C4-2B (cell line): ENCODE measurements at regions not wholly inside any gene's neighbourhood (a gene's known extent, or its start where the extent isn't known, plus 50 kb on each side); places are given as distances from the start of the nearest gene placed in this dataset.

Experiments used
- ZFX ChIP-seq: fragments of 450-650 bp; IDR thresholded peaks from 2 replicates; pipeline ENCODE4 v1.6.1; 2017
- TF ChIP-seq, protein P1 (sequence below): fragments of 450-650 bp; conservative IDR thresholded peaks from 2 replicates; pipeline ENCODE4 v1.5.1; 2017; ENCODE audit warnings: mild to moderate bottlenecking

DNA sequence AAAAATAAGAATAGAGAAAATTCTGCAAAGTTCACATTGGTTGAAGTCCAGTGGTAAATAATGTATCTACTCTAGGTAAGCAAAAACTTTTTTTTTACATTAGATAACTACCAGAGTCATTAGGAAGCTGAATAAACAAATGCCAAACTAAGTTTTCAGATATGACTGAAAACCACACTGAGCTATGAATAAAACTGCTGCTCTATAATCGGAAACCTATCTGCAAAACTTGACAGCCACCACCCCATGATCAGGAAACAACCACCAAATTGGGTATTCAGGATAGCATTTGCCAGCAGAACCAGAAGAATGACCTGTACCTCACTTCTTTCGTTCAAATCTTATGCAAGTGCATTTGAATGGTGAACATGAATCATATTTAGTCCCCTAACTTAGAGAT is 173.0 kb upstream of the TET2 start:
- TF ChIP-seq, protein P1, sequence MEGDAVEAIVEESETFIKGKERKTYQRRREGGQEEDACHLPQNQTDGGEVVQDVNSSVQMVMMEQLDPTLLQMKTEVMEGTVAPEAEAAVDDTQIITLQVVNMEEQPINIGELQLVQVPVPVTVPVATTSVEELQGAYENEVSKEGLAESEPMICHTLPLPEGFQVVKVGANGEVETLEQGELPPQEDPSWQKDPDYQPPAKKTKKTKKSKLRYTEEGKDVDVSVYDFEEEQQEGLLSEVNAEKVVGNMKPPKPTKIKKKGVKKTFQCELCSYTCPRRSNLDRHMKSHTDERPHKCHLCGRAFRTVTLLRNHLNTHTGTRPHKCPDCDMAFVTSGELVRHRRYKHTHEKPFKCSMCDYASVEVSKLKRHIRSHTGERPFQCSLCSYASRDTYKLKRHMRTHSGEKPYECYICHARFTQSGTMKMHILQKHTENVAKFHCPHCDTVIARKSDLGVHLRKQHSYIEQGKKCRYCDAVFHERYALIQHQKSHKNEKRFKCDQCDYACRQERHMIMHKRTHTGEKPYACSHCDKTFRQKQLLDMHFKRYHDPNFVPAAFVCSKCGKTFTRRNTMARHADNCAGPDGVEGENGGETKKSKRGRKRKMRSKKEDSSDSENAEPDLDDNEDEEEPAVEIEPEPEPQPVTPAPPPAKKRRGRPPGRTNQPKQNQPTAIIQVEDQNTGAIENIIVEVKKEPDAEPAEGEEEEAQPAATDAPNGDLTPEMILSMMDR = no peak
- no peak for TF ChIP-seq ZFX
